Endothelial cell of umbilical vein (primary cell): ENCODE measurements at regions not wholly inside any gene's neighbourhood (a gene's known extent, or its start where the extent isn't known, plus 50 kb on each side); places are given as distances from the start of the nearest gene placed in this dataset.

Source experiments
- BruUV-seq: library from RNA; stranded (reverse); fragments of 400-500 nt; replicated peaks from 2 replicates; lab custom pipeline; 2021; lab: Mats Ljungman, UMichigan
- CTCF ChIA-PET: fragments of 300-600, 350-600 bp; sonication (Branson Sonifier 250); formaldehyde crosslinking; loops from one replicate; lab custom pipeline; 2021; ENCODE audit warnings: antibody characterized with exemption, inconsistent platforms; lab: Charles Lee
- POLR2A ChIA-PET: fragments of 300-600, 350-600 bp; sonication (Branson Sonifier 250); formaldehyde crosslinking; loops from one replicate; lab custom pipeline; 2021; ENCODE audit warnings: antibody characterized with exemption, inconsistent platforms; lab: Charles Lee
- DNase-seq: peaks from one replicate; pipeline ENCODE4 v3.0.0-alpha.2; 2011; ENCODE audit warnings: low read depth, low spot score
- FAIRE-seq: peaks from 2 replicates; lab custom pipeline; 2011; peaks lifted over from hg19 to GRCh38; lab: Jason Lieb, UNC
- H2AFZ ChIP-seq: 2 replicates; pipeline ENCODE4 v1.6.0; 2012; ENCODE audit warnings: low read depth, low read length, control low read depth, inconsistent platforms
- H3K27ac ChIP-seq: 2 replicates; pipeline ENCODE4 v1.5.1; 2011; ENCODE audit warnings: low read depth, mild to moderate bottlenecking, control low read depth, low read length, moderate library complexity; ENCODE audit not compliant: insufficient read depth
- H3K27me3 ChIP-seq, 2 experiments: 2 replicates each; pipeline versions ENCODE4 v1.6.0 to v1.6.1; 2011; ENCODE audit warnings: low read length in 2 of 2, mixed read lengths in 1 of 2; ENCODE audit not compliant: control insufficient read depth in 2 of 2, insufficient read depth in 2 of 2
- H3K36me3 ChIP-seq, 2 experiments: 2 replicates in 1 of 2; 3 replicates in 1 of 2; pipeline ENCODE4 v1.5.1; 2011; ENCODE audit warnings: low read length in 2 of 2, mild to moderate bottlenecking in 1 of 2, moderate library complexity in 1 of 2; ENCODE audit not compliant: control insufficient read depth in 2 of 2, insufficient read depth in 2 of 2; ENCODE audit errors: extremely low read depth in 1 of 2
- H3K4me1 ChIP-seq: 3 replicates; pipeline ENCODE4 v1.5.1; 2011; ENCODE audit warnings: mild to moderate bottlenecking, low read length; ENCODE audit not compliant: control insufficient read depth, insufficient read depth; ENCODE audit errors: extremely low read depth
- H3K4me2 ChIP-seq: 2 replicates; pipeline ENCODE4 v1.6.1; 2011; ENCODE audit warnings: low read length, control low read depth, mixed read lengths; ENCODE audit not compliant: insufficient read depth
- H3K4me3 ChIP-seq, 3 experiments: fragments of 200-600 bp in 1 of 3; sonication (generic), shearing (Covaris generic) in 1 of 3; replicated peaks in 1 of 3; 2 replicates each; pipeline ENCODE4 v1.5.1; 2011 to 2016; ENCODE audit warnings: control low read depth in 3 of 3, low read length in 3 of 3, mild to moderate bottlenecking in 2 of 3, inconsistent platforms in 1 of 3, low read depth in 1 of 3, moderate library complexity in 1 of 3; ENCODE audit not compliant: insufficient read depth in 1 of 3
- H3K79me2 ChIP-seq: 2 replicates; pipeline ENCODE4 v1.6.0; 2012; ENCODE audit warnings: low read length, inconsistent platforms; ENCODE audit not compliant: control insufficient read depth, insufficient read depth
- H3K9ac ChIP-seq: replicated peaks from 2 replicates; pipeline ENCODE3; 2011; ENCODE audit warnings: low read length, control low read depth; ENCODE audit not compliant: insufficient read depth; ENCODE audit errors: extremely low read depth
- H3K9me1 ChIP-seq: replicated peaks from 3 replicates; pipeline ENCODE4 v1.6.0; 2011; ENCODE audit warnings: mild to moderate bottlenecking, low read length; ENCODE audit not compliant: control insufficient read depth, insufficient read depth; ENCODE audit errors: extremely low read depth
- H3K9me3 ChIP-seq: replicated peaks from 2 replicates; pipeline ENCODE4 v1.5.1; 2012; ENCODE audit warnings: low read length, inconsistent platforms; ENCODE audit not compliant: control insufficient read depth, insufficient read depth
- H4K20me1 ChIP-seq: replicated peaks from 2 replicates; pipeline ENCODE3; 2011; ENCODE audit warnings: mild to moderate bottlenecking, low read length; ENCODE audit not compliant: control insufficient read depth, insufficient read depth; ENCODE audit errors: extremely low read depth
- CTCF ChIP-seq, 2 donors: IDR thresholded peaks; 1 replicate in 1 of 2; 2 replicates in 1 of 2; pipeline ENCODE4 v1.5.1; 2011; ENCODE audit warnings: low read length in 2 of 2, mild to moderate bottlenecking in 2 of 2, moderate library complexity in 2 of 2, control low read depth in 1 of 2, inconsistent platforms in 1 of 2, low read depth in 1 of 2; ENCODE audit not compliant: insufficient read depth in 1 of 2; ENCODE audit errors: extremely low read depth in 1 of 2
- EZH2 ChIP-seq: IDR thresholded peaks from 2 replicates; pipeline ENCODE4 v1.6.1; 2012; ENCODE audit warnings: borderline replicate concordance, low read depth, mild to moderate bottlenecking, moderate library complexity, low read length, inconsistent platforms; ENCODE audit not compliant: severe bottlenecking
- FOS ChIP-seq: IDR thresholded peaks from 2 replicates; pipeline ENCODE4 v1.6.1; 2011; ENCODE audit warnings: mild to moderate bottlenecking, low read length, moderate library complexity, borderline replicate concordance; ENCODE audit not compliant: insufficient read depth
- GATA2 ChIP-seq: IDR thresholded peaks from 2 replicates; pipeline ENCODE4 v1.7.0; 2011; ENCODE audit warnings: low read depth, mild to moderate bottlenecking, moderate library complexity, mixed read lengths, low read length; ENCODE audit not compliant: insufficient read length, insufficient read depth
- JUN ChIP-seq: IDR thresholded peaks from 2 replicates; pipeline ENCODE4 v1.6.1; 2011; ENCODE audit warnings: borderline replicate concordance, low read depth; ENCODE audit not compliant: insufficient read length, insufficient read depth
- MAX ChIP-seq: IDR thresholded peaks from 2 replicates; pipeline ENCODE4 v1.6.1; 2011; ENCODE audit not compliant: insufficient read depth, insufficient read length
- MYC ChIP-seq: IDR thresholded peaks from one replicate; pipeline ENCODE4 v1.6.1; 2011; ENCODE audit warnings: mild to moderate bottlenecking, low read depth, low read length
- POLR2A ChIP-seq: IDR thresholded peaks from 2 replicates; pipeline ENCODE4 v1.6.1; 2012; ENCODE audit warnings: low read depth, mild to moderate bottlenecking, control low read depth, low read length
- POLR2AphosphoS5 ChIP-seq: IDR thresholded peaks from 2 replicates; pipeline ENCODE4 v1.6.1; 2012; ENCODE audit warnings: low read depth, mild to moderate bottlenecking, control low read depth, low read length, moderate library complexity; ENCODE audit not compliant: insufficient read depth
- dilution Hi-C: fragments of 300-500 bp; cut with MboI; formaldehyde crosslinking; loops from one replicate; pipeline ENCODE4 v1.15.0; 2019; ENCODE audit warnings: low sequenced_read_pairs; ENCODE audit not compliant: extremely low pct_ligation_motif_present
- intact Hi-C: fragments of 100-400 bp; cut with micrococcal nuclease; formaldehyde crosslinking; loops from one replicate; pipeline ENCODE4 v1.10.0; 2022

GRCh38 chr1:198903203-198903602, 264.4 kb downstream of the PTPRC start:
- Histone ChIP-seq H3K9me1 (no peaks in the 10 kb centered on the region), H3K79me2 (peaks cover 89% of the 10 kb centered on the region), H3K9ac (no peak overlapping the region), H3K27me3 (no peaks in the 10 kb centered on the region), H2AFZ (no peak overlapping the region), H3K36me3 (peaks cover 8 to 26% of the 10 kb centered on the region in 2 experiments), H3K9me3 (no peaks in the 10 kb centered on the region), H3K4me1 (peaks cover 17% of the 10 kb centered on the region), H4K20me1 (peaks cover 4% of the 10 kb centered on the region), H3K4me3 (no peak overlapping the region), H3K4me2 (no peak overlapping the region), H3K27ac (no peak overlapping the region)
- DNase-seq (no peak), FAIRE-seq (no peak)
- dilution Hi-C loops, result no loop called here
- ChIA-PET POLR2A (no interaction called here), CTCF (interaction anchor here (1.2 to 2.3 kb wide), 3 partner anchors 9 to 210 kb away, joined by 4 to 13 read pairs (median 4); no protein-coding TSS in a partner anchor)
- intact Hi-C loops, result no loop called here
- no TSS peak for BruUV-seq
- TF ChIP-seq MAX, result no peak
- TF ChIP-seq MYC, result no peak
- no peak for TF ChIP-seq EZH2
- TF ChIP-seq GATA2, result no peak
- no peak for TF ChIP-seq JUN
- no peak for TF ChIP-seq POLR2A
- no peak for TF ChIP-seq FOS
- TF ChIP-seq POLR2AphosphoS5, result no peak
- TF ChIP-seq CTCF (IDR thresholded peaks at IDR 0.05; ENCODE audit: extremely low read depth in 1 of 2, insufficient read depth in 1 of 2, low read depth in 1 of 2, low read length in 2 of 2), result no peak
